Kidney epithelial cell (primary cell): ENCODE measurements at regions not wholly inside any gene's neighbourhood (a gene's known extent, or its start where the extent isn't known, plus 50 kb on each side); places are given as distances from the start of the nearest gene placed in this dataset.

Experiments used
- DNase-seq: peaks from one replicate; pipeline ENCODE4 v3.0.0-alpha.2; 2010; ENCODE audit warnings: low read depth
- H3K27me3 ChIP-seq: 2 replicates; pipeline ENCODE4 v1.6.0; 2011; ENCODE audit warnings: low read length; ENCODE audit not compliant: control insufficient read depth, insufficient read depth
- H3K36me3 ChIP-seq: 2 replicates; pipeline ENCODE4 v1.5.1; 2011; ENCODE audit warnings: low read length; ENCODE audit not compliant: control insufficient read depth, insufficient read depth
- H3K4me3 ChIP-seq: 2 replicates; pipeline ENCODE4 v1.5.1; 2011; ENCODE audit warnings: low read depth, mild to moderate bottlenecking, control low read depth, low read length
- TF ChIP-seq, protein P1 (sequence below): IDR thresholded peaks from 2 replicates; pipeline ENCODE4 v1.5.1; 2011; ENCODE audit warnings: mild to moderate bottlenecking, moderate library complexity, low read length, control low read depth, inconsistent platforms; ENCODE audit not compliant: insufficient read depth, poor library complexity, severe bottlenecking

- TF ChIP-seq, protein P1, sequence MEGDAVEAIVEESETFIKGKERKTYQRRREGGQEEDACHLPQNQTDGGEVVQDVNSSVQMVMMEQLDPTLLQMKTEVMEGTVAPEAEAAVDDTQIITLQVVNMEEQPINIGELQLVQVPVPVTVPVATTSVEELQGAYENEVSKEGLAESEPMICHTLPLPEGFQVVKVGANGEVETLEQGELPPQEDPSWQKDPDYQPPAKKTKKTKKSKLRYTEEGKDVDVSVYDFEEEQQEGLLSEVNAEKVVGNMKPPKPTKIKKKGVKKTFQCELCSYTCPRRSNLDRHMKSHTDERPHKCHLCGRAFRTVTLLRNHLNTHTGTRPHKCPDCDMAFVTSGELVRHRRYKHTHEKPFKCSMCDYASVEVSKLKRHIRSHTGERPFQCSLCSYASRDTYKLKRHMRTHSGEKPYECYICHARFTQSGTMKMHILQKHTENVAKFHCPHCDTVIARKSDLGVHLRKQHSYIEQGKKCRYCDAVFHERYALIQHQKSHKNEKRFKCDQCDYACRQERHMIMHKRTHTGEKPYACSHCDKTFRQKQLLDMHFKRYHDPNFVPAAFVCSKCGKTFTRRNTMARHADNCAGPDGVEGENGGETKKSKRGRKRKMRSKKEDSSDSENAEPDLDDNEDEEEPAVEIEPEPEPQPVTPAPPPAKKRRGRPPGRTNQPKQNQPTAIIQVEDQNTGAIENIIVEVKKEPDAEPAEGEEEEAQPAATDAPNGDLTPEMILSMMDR: no peak
- no peaks in the 10 kb centered on the region for H3K36me3 ChIP-seq
- no peak overlapping the region for H3K4me3 ChIP-seq
- no peak for DNase-seq
- no peaks in the 10 kb centered on the region for H3K27me3 ChIP-seq
These were observed 50.2 kb upstream of the GPR174 start for GRCh38 chrX:79094075-79094832.
